ENCODE measurements at regions not wholly inside any gene's neighbourhood (a gene's known extent, or its start where the extent isn't known, plus 50 kb on each side); places are given as distances from the start of the nearest gene placed in this dataset.
"Not testable (repeated sequence)": the region's sequence is repeated elsewhere in the genome, so short reads cannot be mapped to it uniquely, and the experiment has no call there.

- Histone ChIP-seq H3K4me3 (ENCODE audit: insufficient read depth, low read length) (no peak overlapping the region), H3K36me3 (ENCODE audit: insufficient read depth, low read length) (no peaks in the 10 kb centered on the region), H4K20me1 (ENCODE audit: insufficient read depth, low read length) (no peaks in the 10 kb centered on the region), H2AFZ (ENCODE audit: low read length) (no peak overlapping the region), H3K79me2 (ENCODE audit: insufficient read depth, low read length) (no peaks in the 10 kb centered on the region), H3K9me3 (ENCODE audit: low read depth, low read length) (no peaks in the 10 kb centered on the region), H3K27ac (ENCODE audit: low read depth, low read length) (no peak overlapping the region), H3K4me1 (ENCODE audit: insufficient read depth, low read length) (no peaks in the 10 kb centered on the region), H3K4me2 (ENCODE audit: insufficient read depth, low read length) (no peak overlapping the region), H3K27me3 (ENCODE audit: insufficient read depth, low read length) (no peaks in the 10 kb centered on the region)
- no peak for TF ChIP-seq CTCF (IDR thresholded peaks at IDR 0.05; ENCODE audit: extremely low read depth, low read depth, low read length)
- peak; percentile 31 for DNase-seq (ENCODE audit: insufficient read length, low spot score, missing footprints)
Observed at GRCh38 chr1:57576756-57577155, 152.9 kb upstream of the DAB1 start.

- Histone ChIP-seq H4K20me1 (ENCODE audit: insufficient read depth, low read length) (no peaks in the 10 kb centered on the region), H3K36me3 (ENCODE audit: insufficient read depth, low read length) (no peaks in the 10 kb centered on the region), H3K27ac (ENCODE audit: low read depth, low read length) (no peak overlapping the region), H3K9me3 (ENCODE audit: low read depth, low read length) (no peaks in the 10 kb centered on the region), H3K79me2 (ENCODE audit: insufficient read depth, low read length) (no peaks in the 10 kb centered on the region), H2AFZ (ENCODE audit: low read length) (no peak overlapping the region), H3K27me3 (ENCODE audit: insufficient read depth, low read length) (no peaks in the 10 kb centered on the region), H3K4me1 (ENCODE audit: insufficient read depth, low read length) (no peaks in the 10 kb centered on the region), H3K4me2 (ENCODE audit: insufficient read depth, low read length) (no peak overlapping the region), H3K4me3 (ENCODE audit: insufficient read depth, low read length) (no peak overlapping the region)
- no peak for DNase-seq (ENCODE audit: insufficient read length, low spot score, missing footprints)
- no peak for TF ChIP-seq CTCF (IDR thresholded peaks at IDR 0.05; ENCODE audit: extremely low read depth, low read depth, low read length)
Observed at GRCh38 chr1:57572016-57572415, 148.2 kb upstream of the DAB1 start.

GRCh38 chr1:57558066-57558465 lies 134.2 kb upstream of the DAB1 start:
- not testable (repeated sequence) for H3K4me1 ChIP-seq (ENCODE audit: insufficient read depth, low read length); H3K4me2 ChIP-seq (ENCODE audit: insufficient read depth, low read length); H3K79me2 ChIP-seq (ENCODE audit: insufficient read depth, low read length); H3K27me3 ChIP-seq (ENCODE audit: insufficient read depth, low read length); H4K20me1 ChIP-seq (ENCODE audit: insufficient read depth, low read length); H2AFZ ChIP-seq (ENCODE audit: low read length); H3K27ac ChIP-seq (ENCODE audit: low read depth, low read length); H3K4me3 ChIP-seq (ENCODE audit: insufficient read depth, low read length); H3K36me3 ChIP-seq (ENCODE audit: insufficient read depth, low read length); H3K9me3 ChIP-seq (ENCODE audit: low read depth, low read length); DNase-seq (ENCODE audit: insufficient read length, low spot score, missing footprints)

- DNase-seq (ENCODE audit: insufficient read length, low spot score, missing footprints) = no peak
- Histone ChIP-seq H3K9me3 (ENCODE audit: low read depth, low read length) (no peaks in the 10 kb centered on the region), H3K4me1 (ENCODE audit: insufficient read depth, low read length) (no peaks in the 10 kb centered on the region), H3K27ac (ENCODE audit: low read depth, low read length) (no peak overlapping the region), H2AFZ (ENCODE audit: low read length) (no peak overlapping the region), H3K27me3 (ENCODE audit: insufficient read depth, low read length) (no peaks in the 10 kb centered on the region), H3K79me2 (ENCODE audit: insufficient read depth, low read length) (no peaks in the 10 kb centered on the region), H3K4me2 (ENCODE audit: insufficient read depth, low read length) (no peak overlapping the region), H3K36me3 (ENCODE audit: insufficient read depth, low read length) (no peaks in the 10 kb centered on the region), H4K20me1 (ENCODE audit: insufficient read depth, low read length) (no peaks in the 10 kb centered on the region), H3K4me3 (ENCODE audit: insufficient read depth, low read length) (no peak overlapping the region)
- no peak for TF ChIP-seq CTCF (IDR thresholded peaks at IDR 0.05; ENCODE audit: extremely low read depth, low read depth, low read length)
Observed at GRCh38 chr1:57553666-57554065, 129.8 kb upstream of the DAB1 start.

- DNase-seq (ENCODE audit: insufficient read length, low spot score, missing footprints) = no peak
- Histone ChIP-seq H3K27me3 (ENCODE audit: insufficient read depth, low read length) (no peaks in the 10 kb centered on the region), H3K9me3 (ENCODE audit: low read depth, low read length) (no peaks in the 10 kb centered on the region), H3K36me3 (ENCODE audit: insufficient read depth, low read length) (no peaks in the 10 kb centered on the region), H3K79me2 (ENCODE audit: insufficient read depth, low read length) (no peaks in the 10 kb centered on the region), H3K4me3 (ENCODE audit: insufficient read depth, low read length) (no peak overlapping the region), H2AFZ (ENCODE audit: low read length) (no peak overlapping the region), H4K20me1 (ENCODE audit: insufficient read depth, low read length) (no peaks in the 10 kb centered on the region), H3K27ac (ENCODE audit: low read depth, low read length) (no peak overlapping the region), H3K4me2 (ENCODE audit: insufficient read depth, low read length) (no peak overlapping the region), H3K4me1 (ENCODE audit: insufficient read depth, low read length) (no peaks in the 10 kb centered on the region)
- no peak for TF ChIP-seq CTCF (IDR thresholded peaks at IDR 0.05; ENCODE audit: extremely low read depth, low read depth, low read length)
Observed at GRCh38 chr1:57551476-57551875, 127.6 kb upstream of the DAB1 start.
